Ascending aorta (tissue), 2 donors: ENCODE measurements at regions not wholly inside any gene's neighbourhood (a gene's known extent, or its start where the extent isn't known, plus 50 kb on each side); places are given as distances from the start of the nearest gene placed in this dataset.

Experiments
- DNase-seq, 2 donors: peaks; one replicate each; pipeline ENCODE4 v3.0.0-alpha.2; 2019; ENCODE audit warnings: low spot score in 2 of 2
- H3K27ac ChIP-seq, 2 donors: fragments of 200-600 bp; sonication (generic); one replicate each; pipeline ENCODE4 v1.5.1; 2016 to 2017; ENCODE audit warnings: mild to moderate bottlenecking in 1 of 2
- H3K27me3 ChIP-seq: fragments of 200-600 bp; sonication (generic); one replicate; pipeline ENCODE4 v1.5.1; 2017
- H3K36me3 ChIP-seq, 2 donors: fragments of 200-600 bp; sonication (generic); one replicate each; pipeline ENCODE4 v1.5.1; 2016
- H3K4me1 ChIP-seq, 2 donors: fragments of 200-600 bp; sonication (generic); one replicate each; pipeline ENCODE4 v1.5.1; 2016 to 2017; ENCODE audit warnings: mild to moderate bottlenecking in 1 of 2
- H3K4me3 ChIP-seq, 2 donors: fragments of 200-600 bp; sonication (generic); one replicate each; pipeline ENCODE4 v1.5.1; 2016 to 2017; ENCODE audit warnings: mild to moderate bottlenecking in 1 of 2
- H3K9me3 ChIP-seq, 2 donors: fragments of 200-600 bp; sonication (generic); one replicate each; pipeline ENCODE4 v1.5.1; 2016
- CTCF ChIP-seq, 3 experiments: fragments of 200-600 bp in 2 of 3; fragments of 450-650 bp in 1 of 3; sonication (generic) in 2 of 3; IDR thresholded peaks; one replicate each; pipeline ENCODE4 v1.5.1; 2016 to 2019; ENCODE audit warnings: antibody characterized with exemption in 3 of 3, mild to moderate bottlenecking in 1 of 3, moderate library complexity in 1 of 3
- intact Hi-C: fragments of 100-400 bp; cut with DNase I; formaldehyde crosslinking; loops from one replicate; pipeline ENCODE4 v1.15.1; 2023

GRCh38 chr12:114738460-114739184, 54.6 kb upstream of the TBX3 start:
- DNase-seq: no peak
- no peak overlapping the region for H3K27ac ChIP-seq
- no peaks in the 10 kb centered on the region for H3K36me3 ChIP-seq
- no peaks in the 10 kb centered on the region for H3K9me3 ChIP-seq
- H3K27me3 ChIP-seq: no peaks in the 10 kb centered on the region
- H3K4me3 ChIP-seq: no peak overlapping the region
- TF ChIP-seq CTCF (IDR thresholded peaks at IDR 0.05): no peak
- no peaks in the 10 kb centered on the region for H3K4me1 ChIP-seq
- intact Hi-C loops: no loop called here

GRCh38 chr12:114735680-114736374, 51.9 kb upstream of the TBX3 start:
- H3K27me3 ChIP-seq: no peaks in the 10 kb centered on the region
- no peak for TF ChIP-seq CTCF (IDR thresholded peaks at IDR 0.05)
- no peaks in the 10 kb centered on the region for H3K9me3 ChIP-seq
- no peak for DNase-seq
- no peaks in the 10 kb centered on the region for H3K4me1 ChIP-seq
- no peak overlapping the region for H3K27ac ChIP-seq
- H3K4me3 ChIP-seq: no peak overlapping the region
- H3K36me3 ChIP-seq: no peaks in the 10 kb centered on the region
- intact Hi-C loops: no loop called here

DNA sequence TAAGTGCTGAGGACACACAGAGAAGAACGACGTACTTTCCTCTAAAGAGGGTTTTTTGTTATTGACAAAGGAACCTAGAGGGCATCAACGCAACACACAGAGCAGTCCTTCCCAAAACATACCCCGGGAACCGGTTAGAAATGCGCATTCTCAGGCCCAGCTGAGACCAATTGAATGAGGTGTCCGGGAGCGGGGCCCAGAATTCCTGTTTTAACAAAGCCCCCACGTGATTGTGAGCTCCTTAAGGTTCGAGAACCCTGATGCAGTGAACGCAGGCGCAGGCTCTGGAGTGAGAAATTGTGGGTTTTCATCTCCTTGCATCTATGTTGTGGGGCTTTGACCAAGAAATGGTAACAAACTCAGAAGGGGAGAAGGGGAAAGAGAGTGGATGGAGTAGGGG, 51.0 kb upstream of the TBX3 start:
- DNase-seq: no peak
- no peak overlapping the region for H3K4me3 ChIP-seq
- H3K27me3 ChIP-seq: no peaks in the 10 kb centered on the region
- no peak for TF ChIP-seq CTCF (IDR thresholded peaks at IDR 0.05)
- no peaks in the 10 kb centered on the region for H3K36me3 ChIP-seq
- H3K27ac ChIP-seq: no peak overlapping the region
- no peaks in the 10 kb centered on the region for H3K9me3 ChIP-seq
- no peaks in the 10 kb centered on the region for H3K4me1 ChIP-seq
- intact Hi-C loops: no loop called here

DNA sequence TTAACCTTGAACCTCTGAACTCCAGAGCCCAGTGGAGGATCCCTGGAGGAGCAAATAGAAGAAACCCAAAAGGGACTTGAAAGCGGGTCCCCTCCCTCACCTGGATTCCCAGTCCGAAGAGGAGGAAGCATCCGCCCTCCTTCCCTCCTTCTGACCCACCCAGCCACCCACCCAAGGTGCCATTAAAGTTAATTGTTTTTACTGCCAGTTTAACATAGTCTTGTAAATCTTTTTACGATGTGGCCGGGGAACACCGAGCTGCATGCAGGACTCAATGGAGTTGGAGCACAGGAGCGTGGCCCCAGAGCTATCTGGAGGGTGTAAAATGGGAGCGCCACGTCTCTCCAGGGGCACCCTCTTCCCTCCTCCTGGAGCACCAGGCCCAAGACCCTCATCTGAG, 49.9 kb upstream of the TBX3 start:
- Histone ChIP-seq H3K27ac (no peak overlapping the region), H3K27me3 (no peaks in the 10 kb centered on the region), H3K9me3 (no peaks in the 10 kb centered on the region), H3K36me3 (no peaks in the 10 kb centered on the region), H3K4me3 (no peak overlapping the region), H3K4me1 (no peaks in the 10 kb centered on the region)
- no peak for DNase-seq
- intact Hi-C loops: no loop called here
- TF ChIP-seq CTCF (IDR thresholded peaks at IDR 0.05): no peak
